ENCODE measurements at regions not wholly inside any gene's neighbourhood (a gene's known extent, or its start where the extent isn't known, plus 50 kb on each side); places are given as distances from the start of the nearest gene placed in this dataset.

DNA sequence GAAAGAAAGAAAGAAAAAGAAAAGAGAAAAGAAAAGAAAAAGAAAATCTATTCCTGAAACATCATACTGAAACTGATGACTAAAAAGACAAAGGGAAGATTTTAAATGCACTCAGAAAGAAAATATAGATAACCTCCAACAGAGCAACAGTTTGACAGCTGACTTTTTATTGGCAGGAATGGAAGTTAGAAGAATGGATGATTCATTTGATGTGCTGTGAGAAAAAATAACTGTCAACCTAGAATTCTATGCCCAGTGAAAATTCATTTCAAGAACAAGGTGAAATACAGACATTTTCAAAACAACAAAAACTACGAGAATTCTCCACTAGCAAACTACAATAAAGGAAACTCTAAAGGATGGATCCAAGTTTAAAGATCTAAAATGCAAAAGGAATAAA, 50.5 kb upstream of the HSPA12A start:
- Histone ChIP-seq H3K27ac (ENCODE audit: low read depth, low read length) (no peak overlapping the region), H3K4me3 (ENCODE audit: low read length) (no peak overlapping the region), H3K4me1 (ENCODE audit: control insufficient read depth, insufficient read depth, low read length) (no peaks in the 10 kb centered on the region), H3K9ac (ENCODE audit: extremely low read depth, low read length, poor library complexity, severe bottlenecking) (no peak overlapping the region), H3K9me3 (ENCODE audit: control insufficient read depth, low read length) (no peaks in the 10 kb centered on the region), H3K36me3 (ENCODE audit: control insufficient read depth, insufficient read depth, low read length) (no peaks in the 10 kb centered on the region), H3K27me3 (ENCODE audit: control insufficient read depth, insufficient read depth, low read length, poor library complexity, severe bottlenecking) (peaks cover 5% of the 10 kb centered on the region)
- Mint-ChIP-seq H3K27me3 (ENCODE audit: insufficient read depth) (peaks cover 6% of the 10 kb centered on the region), H3K36me3 (ENCODE audit: low read depth) (no peaks in the 10 kb centered on the region), H3K9me3 (peaks cover 4% of the 10 kb centered on the region), H3K27ac (no peak overlapping the region), H3K4me1 (peaks cover 3% of the 10 kb centered on the region), H3K4me3 (no peak overlapping the region)
- DNase-seq = no peak
- TF ChIP-seq, protein P1, sequence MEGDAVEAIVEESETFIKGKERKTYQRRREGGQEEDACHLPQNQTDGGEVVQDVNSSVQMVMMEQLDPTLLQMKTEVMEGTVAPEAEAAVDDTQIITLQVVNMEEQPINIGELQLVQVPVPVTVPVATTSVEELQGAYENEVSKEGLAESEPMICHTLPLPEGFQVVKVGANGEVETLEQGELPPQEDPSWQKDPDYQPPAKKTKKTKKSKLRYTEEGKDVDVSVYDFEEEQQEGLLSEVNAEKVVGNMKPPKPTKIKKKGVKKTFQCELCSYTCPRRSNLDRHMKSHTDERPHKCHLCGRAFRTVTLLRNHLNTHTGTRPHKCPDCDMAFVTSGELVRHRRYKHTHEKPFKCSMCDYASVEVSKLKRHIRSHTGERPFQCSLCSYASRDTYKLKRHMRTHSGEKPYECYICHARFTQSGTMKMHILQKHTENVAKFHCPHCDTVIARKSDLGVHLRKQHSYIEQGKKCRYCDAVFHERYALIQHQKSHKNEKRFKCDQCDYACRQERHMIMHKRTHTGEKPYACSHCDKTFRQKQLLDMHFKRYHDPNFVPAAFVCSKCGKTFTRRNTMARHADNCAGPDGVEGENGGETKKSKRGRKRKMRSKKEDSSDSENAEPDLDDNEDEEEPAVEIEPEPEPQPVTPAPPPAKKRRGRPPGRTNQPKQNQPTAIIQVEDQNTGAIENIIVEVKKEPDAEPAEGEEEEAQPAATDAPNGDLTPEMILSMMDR (conservative IDR thresholded peaks at IDR 0.05) = no peak
- WGBS, 2 experiments (ENCODE audit: insufficient coverage in 1 of 2, insufficient read length in 1 of 2) = 92% methylated on average over 1 of the region's 1 CpG; no CpG with 5 or more reads in 1 of the 2 experiments

DNA sequence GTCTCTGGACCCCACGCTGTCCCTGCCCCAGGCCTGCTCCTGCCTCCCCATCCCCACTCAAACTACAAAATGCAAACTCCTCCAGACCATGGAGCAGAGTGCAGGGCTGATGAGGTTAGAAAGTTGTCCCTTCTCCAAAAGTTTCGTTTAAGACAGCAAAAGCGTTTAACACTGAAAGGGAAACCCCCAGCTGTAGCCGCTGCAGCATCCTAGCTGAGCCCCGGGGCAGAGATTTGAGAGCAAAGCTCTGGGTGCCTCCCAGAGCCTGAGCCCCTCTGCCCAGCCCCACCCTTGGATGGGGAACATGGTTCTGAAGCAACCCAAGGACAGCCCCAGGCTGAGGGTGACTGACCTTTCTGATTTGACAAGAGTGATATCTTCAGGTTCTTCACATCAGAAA, 52.8 kb upstream of the ENO4 start:
- Mint-ChIP-seq H3K9me3 (peaks cover 1% of the 10 kb centered on the region), H3K27ac (no peak overlapping the region), H3K36me3 (ENCODE audit: low read depth) (no peaks in the 10 kb centered on the region), H3K27me3 (ENCODE audit: insufficient read depth) (peaks cover 4% of the 10 kb centered on the region), H3K4me1 (peaks cover 13% of the 10 kb centered on the region), H3K4me3 (no peak overlapping the region)
- no peaks in the 10 kb centered on the region for H3K9me3 ChIP-seq (ENCODE audit: control insufficient read depth, low read length)
- no peaks in the 10 kb centered on the region for H3K36me3 ChIP-seq (ENCODE audit: control insufficient read depth, insufficient read depth, low read length)
- H3K4me3 ChIP-seq (ENCODE audit: low read length) = no peak overlapping the region
- H3K9ac ChIP-seq (ENCODE audit: extremely low read depth, low read length, poor library complexity, severe bottlenecking) = no peak overlapping the region
- WGBS, 2 experiments (ENCODE audit: insufficient coverage in 1 of 2, insufficient read length in 1 of 2) = 76 to 88% methylated on average over 3 to 5 of the region's 5 CpGs
- DNase-seq = no peak
- no peaks in the 10 kb centered on the region for H3K4me1 ChIP-seq (ENCODE audit: control insufficient read depth, insufficient read depth, low read length)
- H3K27ac ChIP-seq (ENCODE audit: low read depth, low read length) = no peak overlapping the region
- peaks cover 5% of the 10 kb centered on the region for H3K27me3 ChIP-seq (ENCODE audit: control insufficient read depth, insufficient read depth, low read length, poor library complexity, severe bottlenecking)
- TF ChIP-seq, protein P1 (conservative IDR thresholded peaks at IDR 0.05) = no peak

DNA sequence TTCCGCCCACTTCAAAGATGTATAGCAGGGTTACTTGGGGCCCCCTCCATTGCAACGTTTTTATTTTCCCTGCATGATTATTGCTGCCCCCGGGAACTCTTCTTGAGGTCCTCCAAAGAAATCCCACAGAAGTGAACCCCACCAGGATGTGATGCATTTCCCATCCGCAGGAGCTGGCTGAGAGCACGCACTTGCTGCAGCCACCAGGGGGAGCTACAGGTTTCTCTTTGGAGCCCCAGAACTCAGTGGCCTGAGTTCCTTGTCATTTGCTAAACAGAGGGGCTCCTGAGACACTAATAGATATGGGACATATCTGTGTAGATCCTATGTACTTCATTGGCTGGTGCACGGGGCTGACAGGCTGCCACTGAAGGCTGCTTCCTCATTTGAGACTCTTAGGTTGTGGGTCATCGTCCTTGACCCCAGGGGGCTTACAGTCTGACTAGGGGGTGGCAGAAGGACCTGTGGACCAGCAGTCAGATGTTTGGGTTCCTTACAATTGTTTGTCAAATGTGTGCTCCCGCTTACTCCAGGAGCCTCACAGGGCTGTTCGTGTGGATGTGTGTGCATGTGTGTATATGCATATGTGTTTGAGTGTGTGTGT, 52.3 kb upstream of the ENO4 start:
- peaks cover 1% of the 10 kb centered on the region for H3K9me3 Mint-ChIP-seq
- 30 to 34% methylated on average over 9 of the region's 9 CpGs for WGBS, 2 experiments (ENCODE audit: insufficient coverage in 1 of 2, insufficient read length in 1 of 2)
- H3K36me3 ChIP-seq (ENCODE audit: control insufficient read depth, insufficient read depth, low read length) = no peaks in the 10 kb centered on the region
- peak; percentile 95 for DNase-seq
- TF ChIP-seq, protein P1 (conservative IDR thresholded peaks at IDR 0.05) = peak; percentile 96
- no peak overlapping the region for H3K9ac ChIP-seq (ENCODE audit: extremely low read depth, low read length, poor library complexity, severe bottlenecking)
- H3K9me3 ChIP-seq (ENCODE audit: control insufficient read depth, low read length) = no peaks in the 10 kb centered on the region
- H3K4me1 ChIP-seq (ENCODE audit: control insufficient read depth, insufficient read depth, low read length) = no peaks in the 10 kb centered on the region
- H3K27ac ChIP-seq (ENCODE audit: low read depth, low read length) = no peak overlapping the region
- no peak overlapping the region for H3K4me3 ChIP-seq (ENCODE audit: low read length)
- H3K27ac Mint-ChIP-seq = no peak overlapping the region
- H3K27me3 Mint-ChIP-seq (ENCODE audit: insufficient read depth) = peaks cover 4% of the 10 kb centered on the region
- H3K27me3 ChIP-seq (ENCODE audit: control insufficient read depth, insufficient read depth, low read length, poor library complexity, severe bottlenecking) = peaks cover 5% of the 10 kb centered on the region
- no peak overlapping the region for H3K4me3 Mint-ChIP-seq
- H3K4me1 Mint-ChIP-seq = peaks cover 13% of the 10 kb centered on the region
- H3K36me3 Mint-ChIP-seq (ENCODE audit: low read depth) = no peaks in the 10 kb centered on the region
